KOPT-K1 (cell line): ENCODE measurements at regions not wholly inside any gene's neighbourhood (a gene's known extent, or its start where the extent isn't known, plus 50 kb on each side); places are given as distances from the start of the nearest gene placed in this dataset.
"Not testable (repeated sequence)": the region's sequence is repeated elsewhere in the genome, so short reads cannot be mapped to it uniquely, and the experiment has no call there.

ENCODE experiments used
- H3K27ac ChIP-seq: fragments of 200-600 bp; sonication (generic); 2 replicates; pipeline ENCODE4 v1.5.1; 2016; ENCODE audit warnings: antibody characterized with exemption, mild to moderate bottlenecking, low read depth, low read length; ENCODE audit not compliant: poor library complexity, severe bottlenecking
- H3K36me3 ChIP-seq: fragments of 200-600 bp; sonication (generic); 2 replicates; pipeline ENCODE4 v1.5.1; 2017; ENCODE audit warnings: antibody characterized with exemption, mild to moderate bottlenecking, low read length, moderate library complexity; ENCODE audit not compliant: insufficient read depth
- H3K9me3 ChIP-seq: fragments of 200-600 bp; sonication (generic); 2 replicates; pipeline ENCODE4 v1.5.1; 2017; ENCODE audit warnings: antibody characterized with exemption, low read length, mild to moderate bottlenecking; ENCODE audit not compliant: insufficient read depth, poor library complexity, severe bottlenecking

- no peaks in the 10 kb centered on the region for H3K36me3 ChIP-seq
- peaks cover 69% of the 10 kb centered on the region for H3K9me3 ChIP-seq
- H3K27ac ChIP-seq: no peak overlapping the region
These were observed 125.2 kb downstream of the TUBA3C start for GRCh38 chr13:19056355-19056880.

GRCh38 chr13:19055611-19056010 lies 126.0 kb downstream of the TUBA3C start:
- Histone ChIP-seq H3K27ac (no peak overlapping the region), H3K36me3 (no peaks in the 10 kb centered on the region), H3K9me3 (peaks cover 69% of the 10 kb centered on the region)

GRCh38 chr13:19053561-19053960 lies 128.1 kb downstream of the TUBA3C start:
- Histone ChIP-seq H3K36me3 (no peaks in the 10 kb centered on the region), H3K9me3 (peaks cover 61% of the 10 kb centered on the region), H3K27ac (no peak overlapping the region)

GRCh38 chr13:19052931-19053330 lies 128.7 kb downstream of the TUBA3C start:
- Histone ChIP-seq H3K36me3 (no peaks in the 10 kb centered on the region), H3K27ac (no peak overlapping the region), H3K9me3 (peaks cover 60% of the 10 kb centered on the region)

GRCh38 chr13:19052180-19052579 lies 129.4 kb downstream of the TUBA3C start:
- H3K36me3 ChIP-seq: no peaks in the 10 kb centered on the region
- peaks cover 56% of the 10 kb centered on the region for H3K9me3 ChIP-seq
- no peak overlapping the region for H3K27ac ChIP-seq

GRCh38 chr13:19050901-19051300 lies 130.7 kb downstream of the TUBA3C start:
- Histone ChIP-seq H3K27ac (no peak overlapping the region), H3K9me3 (peaks cover 43% of the 10 kb centered on the region), H3K36me3 (no peaks in the 10 kb centered on the region)

- H3K36me3 ChIP-seq, H3K27ac ChIP-seq: not testable (repeated sequence)
- H3K9me3 ChIP-seq: peaks cover 39% of the 10 kb centered on the region
These were observed 132.0 kb downstream of the TUBA3C start for GRCh38 chr13:19049624-19050023.

- peaks cover 39% of the 10 kb centered on the region for H3K9me3 ChIP-seq
- no peak overlapping the region for H3K27ac ChIP-seq
- no peaks in the 10 kb centered on the region for H3K36me3 ChIP-seq
These were observed 133.2 kb downstream of the TUBA3C start for GRCh38 chr13:19048381-19048780.

GRCh38 chr13:19023115-19023514 lies 158.5 kb downstream of the TUBA3C start:
- Histone ChIP-seq H3K9me3 (no peaks in the 10 kb centered on the region), H3K27ac (no peak overlapping the region), H3K36me3 (no peaks in the 10 kb centered on the region)

- Histone ChIP-seq H3K36me3 (no peaks in the 10 kb centered on the region), H3K9me3 (no peaks in the 10 kb centered on the region), H3K27ac (no peak overlapping the region)
These were observed 160.6 kb downstream of the TUBA3C start for GRCh38 chr13:19020988-19021387.

GRCh38 chr13:18998389-18998788 lies 183.2 kb downstream of the TUBA3C start:
- Histone ChIP-seq H3K27ac (no peak overlapping the region), H3K9me3 (peaks cover 23% of the 10 kb centered on the region), H3K36me3 (no peaks in the 10 kb centered on the region)

GRCh38 chr13:18996627-18997051 lies 185.0 kb downstream of the TUBA3C start:
- H3K9me3 ChIP-seq: peaks cover 37% of the 10 kb centered on the region

GRCh38 chr13:18996221-18996620 lies 185.4 kb downstream of the TUBA3C start:
- Histone ChIP-seq H3K36me3 (no peaks in the 10 kb centered on the region), H3K9me3 (peaks cover 39% of the 10 kb centered on the region), H3K27ac (no peak overlapping the region)

More at GRCh38 chr13:18996627-18997051, 185.0 kb downstream of the TUBA3C start:
- Histone ChIP-seq H3K36me3 (no peaks in the 10 kb centered on the region), H3K27ac (no peak overlapping the region)

- H3K27ac ChIP-seq: no peak overlapping the region
- no peaks in the 10 kb centered on the region for H3K36me3 ChIP-seq
- H3K9me3 ChIP-seq: peaks cover 41% of the 10 kb centered on the region
These were observed 186.3 kb downstream of the TUBA3C start for GRCh38 chr13:18995259-18995873.

GRCh38 chr13:18993884-18994660 lies 187.6 kb downstream of the TUBA3C start:
- Histone ChIP-seq H3K9me3 (peaks cover 41% of the 10 kb centered on the region), H3K36me3 (no peaks in the 10 kb centered on the region), H3K27ac (no peak overlapping the region)
